Activated B cell treated with CpG ODN at 0.5 μM for 24 hours (primary cell): ENCODE measurements at regions not wholly inside any gene's neighbourhood (a gene's known extent, or its start where the extent isn't known, plus 50 kb on each side); places are given as distances from the start of the nearest gene placed in this dataset.

Experiments
- ATAC-seq: fragments of 200-7000 bp; cut with Tn5 transposase; one replicate; pipeline ENCODE4 v1.10.0; 2021; ENCODE audit warnings: low read depth, mild to moderate bottlenecking, moderate library complexity
- CTCF ChIA-PET: fragments of 350-600 bp; sonication (Branson Sonifier 250); formaldehyde crosslinking; loops from one replicate; lab custom pipeline; 2021; ENCODE audit warnings: antibody characterized with exemption; lab: Charles Lee
- POLR2A ChIA-PET: fragments of 350-600 bp; sonication (Branson Sonifier 250); formaldehyde crosslinking; loops from one replicate; lab custom pipeline; 2021; ENCODE audit warnings: antibody characterized with exemption; lab: Charles Lee
- DNase-seq: peaks from one replicate; pipeline ENCODE4 v3.0.0; 2022
- H3K27ac Mint-ChIP-seq: one replicate; pipeline ENCODE4 v1.8.0; 2020; ENCODE audit warnings: mixed read lengths
- H3K27me3 Mint-ChIP-seq: one replicate; pipeline ENCODE4 v1.8.0; 2021; ENCODE audit warnings: mixed read lengths
- H3K36me3 Mint-ChIP-seq: one replicate; pipeline ENCODE4 v1.8.0; 2021; ENCODE audit warnings: low read depth, mixed read lengths
- H3K4me1 Mint-ChIP-seq: one replicate; pipeline ENCODE4 v1.8.0; 2021; ENCODE audit warnings: mixed read lengths
- H3K4me3 Mint-ChIP-seq: one replicate; pipeline ENCODE4 v1.8.0; 2020; ENCODE audit warnings: mild to moderate bottlenecking, mixed read lengths
- H3K9me3 Mint-ChIP-seq: one replicate; pipeline ENCODE4 v1.8.0; 2020; ENCODE audit warnings: mixed read lengths
- CTCF ChIP-seq: fragments of 200-600 bp; IDR thresholded peaks from one replicate; pipeline ENCODE4 v1.8.0; 2022; ENCODE audit warnings: antibody characterized with exemption, mild to moderate bottlenecking
- intact Hi-C: fragments of 100-400 bp; cut with micrococcal nuclease; formaldehyde crosslinking; loops from one replicate; pipeline ENCODE4 v1.15.1; 2024

GRCh38 chr3:177437513-177438337 lies 240.4 kb upstream of the TBL1XR1 start:
- POLR2A ChIA-PET, result no interaction called here
- ATAC-seq (no peak), DNase-seq (no peak)
- Mint-ChIP-seq H3K9me3 (no peaks in the 10 kb centered on the region), H3K36me3 (no peaks in the 10 kb centered on the region), H3K27me3 (no peaks in the 10 kb centered on the region), H3K4me1 (peaks cover 14% of the 10 kb centered on the region), H3K4me3 (no peak overlapping the region), H3K27ac (no peak overlapping the region)
- CTCF ChIA-PET, result no interaction called here
- intact Hi-C loops, result no loop called here
- TF ChIP-seq CTCF, result no peak

- H3K36me3 Mint-ChIP-seq, result no peaks in the 10 kb centered on the region
- no peaks in the 10 kb centered on the region for H3K9me3 Mint-ChIP-seq
- DNase-seq, result no peak
- no peak for ATAC-seq
- no peak overlapping the region for H3K4me3 Mint-ChIP-seq
- POLR2A ChIA-PET, result interaction anchor here (0.6 kb wide), 2 partner anchors 79 to 93 kb away, joined by 3 to 9 read pairs; no protein-coding TSS in a partner anchor
- H3K4me1 Mint-ChIP-seq, result peaks cover 20% of the 10 kb centered on the region
- TF ChIP-seq CTCF, result no peak
- intact Hi-C loops, result no loop called here
- H3K27me3 Mint-ChIP-seq, result no peaks in the 10 kb centered on the region
- CTCF ChIA-PET, result no interaction called here
- no peak overlapping the region for H3K27ac Mint-ChIP-seq
These were observed 241.4 kb upstream of the TBL1XR1 start for GRCh38 chr3:177438596-177439220.

GRCh38 chr3:177439694-177440269 lies 242.5 kb upstream of the TBL1XR1 start:
- Mint-ChIP-seq H3K27ac (no peak overlapping the region), H3K4me3 (no peak overlapping the region), H3K4me1 (peaks cover 20% of the 10 kb centered on the region), H3K9me3 (no peaks in the 10 kb centered on the region), H3K27me3 (no peaks in the 10 kb centered on the region), H3K36me3 (no peaks in the 10 kb centered on the region)
- TF ChIP-seq CTCF, result no peak
- intact Hi-C loops, result loop anchor here (5.0 kb wide), 1 partner anchor 242 kb away; the partner anchor contains the start of gene TBL1XR1
- DNase-seq (no peak), ATAC-seq (no peak)
- POLR2A ChIA-PET, result no interaction called here
- CTCF ChIA-PET, result no interaction called here

- ATAC-seq (no peak), DNase-seq (no peak)
- no peaks in the 10 kb centered on the region for H3K27me3 Mint-ChIP-seq
- intact Hi-C loops, result loop anchor here (5.0 kb wide), 1 partner anchor 243 kb away; the partner anchor contains the start of gene TBL1XR1
- H3K4me3 Mint-ChIP-seq, result no peak overlapping the region
- ChIA-PET POLR2A (no interaction called here), CTCF (no interaction called here)
- H3K27ac Mint-ChIP-seq, result no peak overlapping the region
- peaks cover 20% of the 10 kb centered on the region for H3K4me1 Mint-ChIP-seq
- H3K9me3 Mint-ChIP-seq, result no peaks in the 10 kb centered on the region
- no peaks in the 10 kb centered on the region for H3K36me3 Mint-ChIP-seq
- TF ChIP-seq CTCF, result no peak
These were observed 243.3 kb upstream of the TBL1XR1 start for GRCh38 chr3:177440456-177441104.
